ENCODE measurements at regions not wholly inside any gene's neighbourhood (a gene's known extent, or its start where the extent isn't known, plus 50 kb on each side); places are given as distances from the start of the nearest gene placed in this dataset.
"Not testable (repeated sequence)": the region's sequence is repeated elsewhere in the genome, so short reads cannot be mapped to it uniquely, and the experiment has no call there.

DNA sequence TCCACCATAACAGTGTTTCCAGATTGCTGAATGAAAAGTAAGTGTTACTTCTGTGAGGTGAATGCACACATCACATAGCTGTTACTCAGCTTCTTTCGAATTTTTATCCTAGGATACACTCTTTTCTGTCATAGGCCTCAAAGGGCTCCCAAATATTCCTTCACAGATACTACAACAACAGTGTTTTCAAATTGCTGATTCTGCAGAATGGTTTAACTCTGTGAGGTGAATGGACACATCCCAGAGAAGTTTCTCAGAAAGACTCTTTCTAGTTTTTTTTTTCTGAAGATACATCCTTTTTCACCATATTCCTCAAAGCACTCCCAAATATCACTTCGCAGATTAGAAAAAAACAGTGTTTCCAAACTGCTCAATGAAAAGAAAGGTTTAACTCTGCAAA is 221.1 kb downstream of the OR4A5 start:
- Histone ChIP-seq H3K9me3 (peaks cover 5 to 100% (median 84%) of the 10 kb centered on the region in 11 donors), H3K4me3 (no peak overlapping the region), H3K27me3 (no peaks in the 10 kb centered on the region), H3K4me1 (no peaks in the 10 kb centered on the region), H3K27ac (no peak overlapping the region), H3K36me3 (no peaks in the 10 kb centered on the region)
- TF ChIP-seq, protein P1, sequence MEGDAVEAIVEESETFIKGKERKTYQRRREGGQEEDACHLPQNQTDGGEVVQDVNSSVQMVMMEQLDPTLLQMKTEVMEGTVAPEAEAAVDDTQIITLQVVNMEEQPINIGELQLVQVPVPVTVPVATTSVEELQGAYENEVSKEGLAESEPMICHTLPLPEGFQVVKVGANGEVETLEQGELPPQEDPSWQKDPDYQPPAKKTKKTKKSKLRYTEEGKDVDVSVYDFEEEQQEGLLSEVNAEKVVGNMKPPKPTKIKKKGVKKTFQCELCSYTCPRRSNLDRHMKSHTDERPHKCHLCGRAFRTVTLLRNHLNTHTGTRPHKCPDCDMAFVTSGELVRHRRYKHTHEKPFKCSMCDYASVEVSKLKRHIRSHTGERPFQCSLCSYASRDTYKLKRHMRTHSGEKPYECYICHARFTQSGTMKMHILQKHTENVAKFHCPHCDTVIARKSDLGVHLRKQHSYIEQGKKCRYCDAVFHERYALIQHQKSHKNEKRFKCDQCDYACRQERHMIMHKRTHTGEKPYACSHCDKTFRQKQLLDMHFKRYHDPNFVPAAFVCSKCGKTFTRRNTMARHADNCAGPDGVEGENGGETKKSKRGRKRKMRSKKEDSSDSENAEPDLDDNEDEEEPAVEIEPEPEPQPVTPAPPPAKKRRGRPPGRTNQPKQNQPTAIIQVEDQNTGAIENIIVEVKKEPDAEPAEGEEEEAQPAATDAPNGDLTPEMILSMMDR (IDR thresholded peaks at IDR 0.05), result no peak
- DNase-seq (no peak), ATAC-seq (no peak)
- intact Hi-C loops (cut with DNase I), result no loop called here
- 56 to 58% methylated on average over 2 of the region's 2 CpGs for WGBS, 2 donors

DNA sequence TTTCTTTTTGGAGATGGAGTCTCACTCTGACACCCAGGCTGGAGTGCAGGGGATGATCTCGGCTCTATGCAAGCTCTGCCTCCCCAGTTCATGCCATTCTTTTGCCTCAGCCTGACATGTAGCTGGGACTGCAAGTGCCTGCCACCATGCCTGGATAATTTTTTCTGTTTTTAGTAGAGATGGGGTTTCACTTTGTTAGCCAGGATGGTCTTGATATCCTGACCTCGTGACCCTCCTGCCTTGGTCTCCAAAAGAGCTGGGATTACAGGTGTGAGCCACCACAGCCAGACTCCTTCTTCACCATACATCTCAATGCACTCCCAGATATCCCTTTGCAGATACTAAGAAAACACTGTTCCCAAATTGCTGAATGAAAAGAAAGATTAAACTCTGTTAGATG is 224.3 kb downstream of the OR4A5 start:
- DNase-seq (no peak), ATAC-seq (no peak)
- intact Hi-C loops (cut with DNase I), result no loop called here
- H3K27ac ChIP-seq, result no peak overlapping the region
- TF ChIP-seq, protein P1 (IDR thresholded peaks at IDR 0.05), result no peak
- no peaks in the 10 kb centered on the region for H3K36me3 ChIP-seq
- peaks cover 0 to 100% (median 84%) of the 10 kb centered on the region in 11 donors for H3K9me3 ChIP-seq
- H3K4me1 ChIP-seq, result no peaks in the 10 kb centered on the region
- no peak overlapping the region for H3K4me3 ChIP-seq
- H3K27me3 ChIP-seq, result no peaks in the 10 kb centered on the region
- 11 to 20% methylated on average over 2 of the region's 2 CpGs for WGBS, 2 donors

- no peaks in the 10 kb centered on the region for H3K36me3 ChIP-seq
- H3K4me1 ChIP-seq, result no peaks in the 10 kb centered on the region
- no peak for DNase-seq
- intact Hi-C loops (cut with DNase I), result no loop called here
- peaks cover 0 to 83% (median 54%) of the 10 kb centered on the region in 11 donors for H3K9me3 ChIP-seq
- no peak for ATAC-seq
- TF ChIP-seq, protein P1 (IDR thresholded peaks at IDR 0.05), result no peak
- H3K27ac ChIP-seq, result no peak overlapping the region
- H3K27me3 ChIP-seq, result no peaks in the 10 kb centered on the region
- no peak overlapping the region for H3K4me3 ChIP-seq
Observed at GRCh38 chr11:54944211-54944610, 237.6 kb downstream of the OR4A5 start.

- peaks cover 0 to 62% (median 33%) of the 10 kb centered on the region in 11 donors for H3K9me3 ChIP-seq
- H3K4me3 ChIP-seq, result no peak overlapping the region
- no peaks in the 10 kb centered on the region for H3K4me1 ChIP-seq
Observed at GRCh38 chr11:54946424-54946823, 239.8 kb downstream of the OR4A5 start.

GRCh38 chr11:54947175-54947574 is 240.5 kb downstream of the OR4A5 start:
- DNase-seq; intact Hi-C loops (cut with DNase I); ATAC-seq; H3K27ac ChIP-seq; H3K27me3 ChIP-seq; H3K4me3 ChIP-seq; H3K4me1 ChIP-seq; H3K36me3 ChIP-seq: not testable (repeated sequence)
- WGBS, 2 donors, result 63 to 73% methylated on average over 10 to 13 of the region's 13 CpGs
- peaks cover 0 to 59% (median 25%) of the 10 kb centered on the region in 11 donors for H3K9me3 ChIP-seq

More at GRCh38 chr11:54946424-54946823, 239.8 kb downstream of the OR4A5 start:
- H3K27ac ChIP-seq, result no peak overlapping the region
- H3K36me3 ChIP-seq, result no peaks in the 10 kb centered on the region
- TF ChIP-seq, protein P1 (IDR thresholded peaks at IDR 0.05), result no peak
- ATAC-seq, result no peak
- WGBS, 2 donors, result 74 to 90% methylated on average over 1 of the region's 1 CpG
- intact Hi-C loops (cut with DNase I), result no loop called here
- H3K27me3 ChIP-seq, result no peaks in the 10 kb centered on the region
- no peak for DNase-seq
